GM21381 (cell line): ENCODE measurements at regions not wholly inside any gene's neighbourhood (a gene's known extent, or its start where the extent isn't known, plus 50 kb on each side); places are given as distances from the start of the nearest gene placed in this dataset.
"Not testable (repeated sequence)": the region's sequence is repeated elsewhere in the genome, so short reads cannot be mapped to it uniquely, and the experiment has no call there.

Experiments used
- ATAC-seq: cut with Tn5 transposase; IDR thresholded peaks from one replicate; pipeline ENCODE4 v1.9.1; 2021; ENCODE audit warnings: mild to moderate bottlenecking, moderate library complexity; ENCODE audit not compliant: unreplicated experiment

GRCh38 chr4:94141001-94141400, 66.7 kb upstream of the SMARCAD1 start:
- no peak for ATAC-seq

GRCh38 chr4:94148052-94148451, 59.6 kb upstream of the SMARCAD1 start:
- ATAC-seq: not testable (repeated sequence)

- no peak for ATAC-seq
Observed at GRCh38 chr4:94152466-94152865, 55.2 kb upstream of the SMARCAD1 start.

- ATAC-seq: not testable (repeated sequence)
Observed at GRCh38 chr4:94155404-94155803, 52.3 kb upstream of the SMARCAD1 start.

GRCh38 chr4:94156826-94157225, 50.8 kb upstream of the SMARCAD1 start:
- no peak for ATAC-seq
